ENCODE measurements at regions not wholly inside any gene's neighbourhood (a gene's known extent, or its start where the extent isn't known, plus 50 kb on each side); places are given as distances from the start of the nearest gene placed in this dataset.
A peak's percentile ranks its signal among the peaks of the same experiment; 100 is the strongest.

DNA sequence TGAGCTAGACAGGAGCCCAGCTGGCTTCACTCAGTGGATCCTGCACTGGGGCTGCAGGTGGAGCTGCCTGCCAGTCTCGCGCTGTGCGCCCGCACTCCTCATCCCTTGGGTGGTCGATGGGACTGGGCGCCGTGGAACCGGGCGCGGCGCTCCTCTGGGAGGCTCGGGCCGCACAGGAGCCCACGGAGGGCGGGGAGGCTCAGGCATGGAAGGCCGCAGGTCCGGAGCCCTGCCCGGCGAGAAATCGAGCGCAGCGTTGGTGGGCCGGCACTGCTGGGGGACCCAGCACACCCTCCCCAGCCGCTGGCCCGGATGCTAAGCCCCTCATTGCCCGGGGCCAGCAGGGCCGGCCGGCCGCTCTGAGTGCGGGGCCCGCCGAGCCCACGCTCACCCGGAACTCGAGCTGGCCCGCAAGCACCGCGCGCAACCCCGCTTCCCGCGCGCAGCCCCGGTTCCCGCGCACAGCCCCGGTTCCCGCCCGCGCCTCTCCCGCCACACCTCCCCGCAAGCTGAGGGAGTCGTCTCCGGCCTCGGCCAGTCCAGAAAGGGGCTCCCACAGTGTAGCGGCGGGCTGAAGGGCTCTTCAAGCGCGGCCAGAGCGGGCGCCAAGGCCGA, 1130.5 kb upstream of the FLRT2 start:
- no peak for DNase-seq (ENCODE audit: low read depth in 2 of 2)

DNA sequence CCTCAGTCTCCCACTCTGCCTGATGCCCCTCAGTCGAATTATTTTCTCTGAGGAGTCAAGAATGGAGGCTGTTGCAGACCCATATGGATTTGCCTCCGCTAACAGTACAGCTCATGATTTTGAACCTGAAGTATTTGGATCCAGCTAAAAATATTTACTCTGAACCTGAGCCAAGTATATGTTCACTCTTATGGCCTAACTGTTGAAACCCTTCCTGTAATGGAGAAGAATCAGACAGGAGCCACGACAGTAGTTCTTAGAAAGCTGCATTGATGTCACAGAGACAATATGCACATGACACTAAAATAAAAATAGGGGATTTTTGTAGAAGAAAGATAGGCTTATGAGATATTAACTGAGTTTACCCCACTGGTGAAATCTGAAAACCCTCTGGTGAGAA, 1128.3 kb upstream of the FLRT2 start:
- DNase-seq (ENCODE audit: low read depth in 2 of 2) = no peak

DNA sequence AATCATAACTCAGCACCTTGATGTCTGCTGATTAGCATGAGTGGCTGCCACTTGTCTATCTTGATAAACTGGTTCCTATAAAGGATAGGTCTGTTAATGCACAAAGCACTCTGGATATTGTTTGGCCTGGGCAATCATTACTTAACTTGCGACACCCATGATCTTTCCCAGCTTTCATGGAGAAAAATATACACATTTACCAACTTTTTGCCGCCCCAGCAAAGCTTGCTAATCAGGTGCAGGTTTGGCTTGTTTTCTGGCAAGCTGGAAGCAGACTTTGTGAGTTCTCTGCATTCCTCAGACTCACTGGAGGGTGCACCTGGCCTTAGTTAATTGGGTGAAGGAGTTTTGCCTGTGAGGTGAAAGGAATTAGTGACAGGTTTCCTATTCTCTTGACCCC, 1126.4 kb upstream of the FLRT2 start:
- no peak for DNase-seq (ENCODE audit: low read depth in 2 of 2)

DNA sequence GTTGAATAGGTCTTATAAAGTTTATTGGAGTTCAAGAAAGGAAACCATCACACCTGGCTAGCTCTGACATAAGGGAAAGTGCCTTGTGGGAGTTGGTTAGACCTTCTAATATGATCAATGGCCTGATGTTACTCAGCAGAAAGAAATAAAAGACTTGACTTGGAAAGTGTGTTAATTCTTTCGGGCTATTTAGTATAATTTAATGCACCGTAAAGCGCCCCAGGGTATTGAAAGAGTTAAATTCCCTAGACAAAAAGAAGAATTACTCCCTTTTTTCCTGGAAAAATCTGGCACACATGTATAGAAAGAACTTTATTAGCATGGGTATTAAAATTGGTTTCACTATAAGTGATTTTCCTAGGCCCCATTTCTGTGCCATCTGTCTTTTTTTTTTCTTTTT, 1125.7 kb upstream of the FLRT2 start:
- DNase-seq (ENCODE audit: low read depth in 2 of 2) = no peak

DNA sequence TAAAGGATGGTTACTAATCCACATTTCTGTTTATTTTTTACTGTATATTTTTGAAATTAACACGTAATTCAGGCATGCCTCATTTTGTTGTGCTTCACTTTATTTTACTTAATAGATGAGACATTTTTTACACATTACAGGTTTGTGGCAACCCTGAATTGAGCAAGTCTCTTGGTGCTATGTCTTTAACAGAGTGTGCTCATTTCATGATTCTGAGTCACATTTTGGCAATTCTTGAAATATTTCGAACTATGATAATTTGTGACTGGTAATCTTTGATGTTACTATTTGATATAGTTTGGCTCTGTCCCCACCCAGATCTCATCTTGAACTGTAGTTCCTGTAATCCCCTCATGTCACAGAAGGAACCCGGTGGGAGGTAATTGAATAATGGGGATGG, 1120.5 kb upstream of the FLRT2 start:
- DNase-seq (ENCODE audit: low read depth in 2 of 2) = peak in 1 of 2 experiments; percentile 13

DNA sequence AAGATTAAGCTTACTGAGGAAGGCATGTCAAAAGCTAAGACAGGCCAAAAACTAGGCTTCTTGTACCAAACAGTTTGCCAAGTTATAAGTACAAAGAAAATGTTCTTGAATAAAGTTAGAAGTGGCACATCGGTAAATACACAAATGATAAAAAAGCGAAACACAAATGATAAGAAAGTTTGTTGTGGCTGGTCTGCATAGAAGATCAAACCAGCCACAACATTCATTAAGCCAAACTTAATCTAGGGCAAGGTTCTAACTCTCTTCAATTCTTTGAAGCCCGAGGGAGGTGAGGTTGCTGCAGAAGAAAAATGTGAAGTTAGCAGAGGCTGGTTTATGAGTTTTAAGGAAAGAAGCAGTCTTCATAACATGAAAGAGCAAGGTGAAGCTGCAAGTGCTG, 1119.6 kb upstream of the FLRT2 start:
- no peak for DNase-seq (ENCODE audit: low read depth in 2 of 2)

DNA sequence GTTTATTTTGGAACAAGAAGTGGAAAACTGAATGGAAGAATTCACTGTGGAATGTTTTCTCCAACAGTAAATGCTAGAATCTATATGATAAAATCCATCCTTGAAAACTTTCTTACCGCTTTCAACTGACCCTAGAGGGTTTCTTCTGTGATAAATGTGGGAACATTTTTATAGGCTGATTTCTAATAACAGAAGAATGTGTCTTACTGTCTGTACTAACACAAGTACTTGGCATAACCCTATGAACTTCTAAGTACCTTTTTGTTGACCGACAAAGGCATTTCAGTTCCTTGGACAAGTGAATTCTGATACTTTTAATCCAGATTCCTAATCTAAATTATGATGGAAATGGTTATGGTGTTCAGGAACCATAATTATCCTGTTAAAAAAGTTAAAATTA, 1109.7 kb upstream of the FLRT2 start:
- DNase-seq (ENCODE audit: low read depth in 2 of 2) = peak in 1 of 2 experiments; percentile 7

DNA sequence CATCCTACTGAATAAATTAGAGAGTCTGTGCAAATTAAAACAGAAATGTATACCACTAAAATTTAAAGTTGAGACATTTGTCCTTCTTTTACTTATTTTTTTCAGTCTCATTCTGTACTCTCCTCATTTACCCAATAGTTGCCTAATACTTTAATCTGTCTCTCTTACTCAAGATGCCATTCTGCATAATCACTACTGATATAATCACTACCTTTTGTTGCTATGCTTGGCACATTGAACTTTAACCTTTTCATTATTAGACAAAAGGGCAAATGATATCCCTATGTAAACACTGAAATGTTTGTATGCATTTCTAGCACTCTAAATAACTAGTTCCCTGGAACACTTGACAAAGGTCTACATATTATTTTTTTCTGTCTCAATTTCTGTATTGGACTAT, 1108.3 kb upstream of the FLRT2 start:
- DNase-seq (ENCODE audit: low read depth in 2 of 2) = no peak

DNA sequence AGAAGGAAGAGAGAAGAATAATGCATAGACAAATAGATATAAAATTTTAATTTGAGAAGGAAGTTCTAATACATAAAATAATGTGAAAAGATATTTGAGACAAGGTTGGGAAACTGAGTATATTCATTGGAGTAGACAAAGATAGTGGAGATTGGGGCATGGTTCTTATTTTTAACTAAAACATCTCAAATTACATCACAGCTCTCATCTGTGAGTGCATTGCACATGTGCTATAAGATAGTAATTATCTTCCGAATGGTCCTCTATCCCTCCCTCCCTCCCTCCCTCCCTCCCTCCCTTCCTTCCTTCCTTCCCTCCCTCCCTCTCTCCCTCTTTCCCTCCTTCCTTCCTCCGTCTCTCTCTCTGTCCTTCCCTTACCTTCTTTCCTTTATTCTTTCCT, 1104.0 kb upstream of the FLRT2 start:
- no peak for DNase-seq (ENCODE audit: low read depth in 2 of 2)

DNA sequence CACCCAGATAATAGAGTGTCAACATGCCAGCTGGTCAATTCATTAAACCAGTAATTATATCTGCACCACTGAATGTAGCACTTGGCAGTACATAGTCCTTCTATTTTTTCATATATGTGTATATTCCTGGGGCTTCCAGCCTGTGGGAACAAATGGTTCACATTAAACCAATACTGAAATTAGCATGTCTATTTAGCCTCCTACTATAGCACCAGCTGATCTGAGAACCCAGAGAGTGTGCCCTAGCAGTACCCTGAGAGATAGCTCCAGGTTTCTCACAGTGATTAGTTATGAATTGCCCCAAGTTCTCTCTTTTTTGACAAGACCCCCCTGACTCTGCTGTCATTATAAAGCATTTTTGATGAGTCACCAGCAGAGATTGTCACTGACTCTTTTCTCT, 1097.3 kb upstream of the FLRT2 start:
- DNase-seq (ENCODE audit: low read depth in 2 of 2) = no peak

DNA sequence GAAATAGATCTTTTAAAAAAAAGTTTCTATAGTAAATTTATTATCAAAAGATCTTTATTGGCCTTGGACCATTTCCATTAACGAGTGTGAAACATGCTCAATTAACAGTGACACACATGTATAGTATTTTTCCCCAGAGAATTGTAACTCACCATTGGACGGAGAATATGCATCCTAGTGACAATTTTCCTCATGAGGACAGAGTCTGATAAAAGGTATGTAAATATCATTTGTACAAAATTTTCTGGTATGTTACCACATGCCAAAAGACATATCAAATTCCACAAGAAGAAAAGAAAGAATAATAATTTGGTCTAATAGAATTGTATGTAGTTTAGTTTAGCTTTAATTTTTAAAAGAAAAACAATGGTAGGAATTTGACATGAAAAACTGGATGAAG, 1096.0 kb upstream of the FLRT2 start:
- DNase-seq (ENCODE audit: low read depth in 2 of 2) = no peak

DNA sequence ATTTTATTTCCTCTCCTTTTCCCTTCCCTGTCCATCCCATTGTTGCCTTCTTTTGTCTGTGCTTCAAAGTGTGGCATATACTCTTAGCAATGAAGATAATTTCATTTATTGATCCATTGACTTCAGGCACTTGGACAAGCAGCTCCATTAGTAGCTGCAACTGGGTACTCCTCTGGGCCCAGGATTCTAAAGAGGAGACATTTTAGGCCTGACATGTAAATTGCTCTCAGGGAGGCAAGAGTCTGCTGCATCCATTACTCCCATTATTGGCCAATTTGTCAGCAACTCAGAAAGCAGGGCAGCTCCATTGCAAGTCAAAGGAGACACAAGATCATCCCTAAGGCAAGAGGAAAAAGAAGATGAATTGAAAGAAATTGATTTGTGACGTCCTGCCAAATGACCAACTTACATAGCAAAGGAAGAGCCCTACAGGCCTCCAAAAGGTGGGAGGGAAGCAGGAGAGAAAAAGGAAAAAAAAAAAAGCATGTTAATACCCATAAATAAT, 1094.1 kb upstream of the FLRT2 start:
- no peak for DNase-seq (ENCODE audit: low read depth in 2 of 2)

DNA sequence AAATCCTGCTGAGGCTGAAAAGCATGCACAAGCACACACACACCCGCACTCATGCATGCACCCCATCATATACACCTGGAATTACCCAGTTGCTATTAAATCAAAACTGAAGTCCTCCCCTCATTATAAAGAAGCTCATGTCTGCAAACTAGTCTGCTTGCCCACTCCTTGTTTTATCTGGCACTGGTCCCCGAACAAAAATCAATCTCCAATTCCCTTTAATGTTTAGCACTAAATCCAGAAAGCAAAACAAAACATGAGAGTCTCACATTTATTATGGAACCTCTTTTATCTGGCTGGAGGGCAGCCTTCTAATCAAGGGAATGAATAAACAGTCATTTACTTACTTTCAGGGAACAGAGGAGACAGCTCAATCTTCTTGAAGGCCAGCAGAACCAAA, 1093.4 kb upstream of the FLRT2 start:
- DNase-seq (ENCODE audit: low read depth in 2 of 2) = no peak

DNA sequence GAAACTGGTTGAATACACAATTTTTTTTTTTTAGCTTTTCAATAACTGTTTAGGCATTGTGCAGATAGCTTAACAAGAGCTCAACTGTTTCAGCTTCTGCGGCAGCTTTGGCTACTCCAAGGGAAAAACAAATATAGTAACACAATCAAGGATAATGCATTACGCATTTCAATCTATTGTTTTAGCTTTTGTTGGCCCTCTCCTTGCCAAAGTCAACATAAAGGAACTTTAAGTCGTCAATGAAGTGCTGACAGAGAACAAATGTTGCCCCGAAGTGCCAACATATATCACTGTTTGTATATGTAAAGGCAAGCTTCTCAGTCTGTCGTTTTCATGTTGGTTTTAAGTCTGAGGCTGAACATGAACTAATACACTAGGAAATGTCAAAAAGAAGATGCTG, 1087.4 kb upstream of the FLRT2 start:
- DNase-seq (ENCODE audit: low read depth in 2 of 2) = no peak

DNA sequence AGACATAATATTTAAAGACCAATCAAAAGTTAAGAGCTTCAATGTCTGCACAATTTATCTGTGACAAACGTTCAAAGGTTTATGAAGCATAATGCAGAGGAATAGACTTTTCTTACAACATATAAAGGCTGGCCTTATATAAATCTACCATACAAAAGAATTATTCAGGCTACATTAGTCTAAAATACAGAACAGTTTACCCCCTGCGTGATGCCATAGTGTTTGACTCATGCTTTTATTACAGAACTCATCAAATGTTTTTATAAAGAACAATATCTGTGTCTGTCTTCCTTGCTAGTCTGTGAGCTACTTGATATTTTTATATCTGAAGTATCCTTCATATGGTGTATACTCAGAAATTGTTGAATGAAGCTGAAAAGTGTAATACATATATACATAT, 1084.5 kb upstream of the FLRT2 start:
- no peak for DNase-seq (ENCODE audit: low read depth in 2 of 2)

DNA sequence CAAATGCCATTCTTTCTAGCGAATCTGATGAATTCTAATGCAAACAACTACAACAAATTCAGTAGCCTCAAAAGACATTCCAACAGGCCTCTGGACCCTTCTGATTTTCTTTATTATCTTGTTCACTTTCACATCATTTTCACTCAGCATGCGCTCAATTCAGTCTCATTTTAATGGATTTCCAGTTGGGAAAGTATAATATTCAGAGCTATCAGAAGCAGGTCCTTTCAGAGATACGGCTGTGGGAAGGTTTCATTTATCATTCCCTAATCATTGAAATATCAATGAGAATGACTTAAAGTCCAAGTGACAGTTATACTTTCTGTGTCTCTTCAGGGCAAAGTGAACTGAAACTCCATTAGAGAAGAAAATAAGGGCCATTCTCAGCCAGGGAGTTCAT, 1083.7 kb upstream of the FLRT2 start:
- no peak for DNase-seq (ENCODE audit: low read depth in 2 of 2)

DNA sequence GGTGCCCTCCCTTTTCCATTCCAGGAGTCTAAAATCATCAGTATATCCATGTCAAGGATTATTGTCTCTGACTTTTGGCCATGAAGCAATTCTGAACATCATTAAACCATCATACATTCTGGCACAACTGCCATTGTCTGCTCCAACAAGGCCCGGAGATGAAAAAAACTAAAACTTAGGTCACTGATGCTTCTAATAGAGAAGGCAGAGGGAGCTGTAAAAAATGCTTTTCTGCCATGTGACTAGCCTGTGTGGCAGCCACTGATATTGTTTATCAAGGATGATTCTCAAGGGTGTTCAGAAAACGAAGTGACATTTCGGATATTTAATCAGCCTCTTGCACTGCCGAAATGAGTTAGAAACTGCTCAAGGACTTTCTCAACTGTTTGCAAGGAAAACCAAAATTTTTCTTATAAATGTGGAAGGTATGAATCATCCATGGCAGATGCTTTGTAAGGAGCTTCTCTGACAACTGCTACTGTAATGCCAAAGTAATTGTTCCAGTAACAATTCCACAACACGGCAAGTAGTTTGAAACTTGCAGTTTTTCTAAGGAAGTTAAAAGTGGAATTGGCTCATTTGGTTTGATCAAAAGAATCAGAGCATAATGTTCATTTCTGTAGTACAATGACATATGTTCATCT, 1076.5 kb upstream of the FLRT2 start:
- peak in 1 of 2 experiments; percentile 6 for DNase-seq (ENCODE audit: low read depth in 2 of 2)

DNA sequence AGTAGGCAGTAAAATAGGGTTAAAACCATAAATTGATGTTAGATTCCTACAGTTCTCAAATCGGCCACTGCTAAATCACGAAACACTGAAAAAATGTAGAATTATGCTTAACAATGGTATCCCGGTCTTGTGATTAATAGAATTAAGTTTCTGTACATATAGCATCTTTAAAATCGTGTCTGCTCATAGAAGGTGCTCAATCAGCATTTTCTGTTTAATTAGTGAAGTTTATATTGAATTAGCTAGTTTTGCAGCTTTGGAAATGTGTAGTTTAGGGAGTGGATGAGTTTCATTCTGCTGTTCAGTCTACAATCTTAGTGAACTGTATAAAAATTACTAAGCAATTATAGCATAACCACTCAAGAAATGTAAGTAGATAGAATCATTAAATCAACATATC, 1075.8 kb upstream of the FLRT2 start:
- no peak for DNase-seq (ENCODE audit: low read depth in 2 of 2)

DNA sequence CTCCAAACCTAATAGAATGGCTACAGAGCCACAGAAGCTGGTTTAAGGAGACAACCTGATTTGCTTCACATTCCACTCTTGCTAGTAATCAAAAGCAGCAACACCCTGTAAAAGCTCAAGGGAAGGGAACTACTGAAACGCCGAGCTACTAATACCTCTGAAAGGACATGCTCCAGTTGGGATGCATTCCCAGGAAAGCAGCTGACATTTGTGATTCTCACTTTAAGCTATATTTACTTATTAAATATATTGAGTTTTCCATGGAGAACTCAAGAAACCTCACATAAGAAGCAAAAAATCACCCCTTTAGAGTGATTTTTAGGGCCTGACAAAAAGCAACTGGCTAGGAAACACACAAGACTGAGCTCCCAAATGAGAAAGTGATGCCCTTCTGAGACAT, 1073.0 kb upstream of the FLRT2 start:
- DNase-seq (ENCODE audit: low read depth in 2 of 2) = no peak

DNA sequence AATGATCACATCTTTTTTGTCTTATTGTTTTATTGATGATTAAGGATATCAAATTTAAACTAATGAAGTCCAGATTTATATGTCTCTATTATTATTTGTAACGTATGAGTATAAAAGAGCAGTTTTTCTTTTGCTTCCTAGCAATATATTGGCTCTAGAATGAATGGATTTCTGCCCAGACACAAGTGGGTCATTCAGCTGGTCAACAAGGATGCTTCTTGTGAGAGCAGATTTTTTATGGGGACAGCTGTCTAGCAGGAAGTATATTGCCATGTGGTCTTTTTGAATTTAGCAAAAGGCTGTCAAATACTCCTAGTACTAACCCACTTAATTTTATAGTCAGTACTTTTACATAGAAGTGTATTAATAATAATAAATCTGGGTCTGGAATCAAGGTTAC, 1071.1 kb upstream of the FLRT2 start:
- no peak for DNase-seq (ENCODE audit: low read depth in 2 of 2)

DNA sequence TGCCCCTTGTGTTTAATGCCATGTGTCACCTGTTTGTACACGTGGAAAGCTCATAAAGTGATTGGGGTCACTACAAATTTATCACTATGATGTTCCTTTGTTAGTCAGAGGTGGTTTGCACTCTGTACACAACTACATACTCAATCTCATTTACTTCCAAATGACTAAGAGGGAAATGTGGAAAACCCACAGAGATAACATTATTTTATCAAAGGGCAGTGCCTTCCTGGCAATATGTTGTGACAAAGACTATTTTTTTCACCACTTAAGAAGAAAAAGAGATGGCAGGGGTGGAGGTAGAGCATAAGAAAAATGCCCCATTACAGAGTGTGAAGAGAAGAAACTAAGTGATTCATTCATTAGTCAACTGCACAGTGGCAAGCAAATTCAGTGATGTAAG, 1064.1 kb upstream of the FLRT2 start:
- no peak for DNase-seq (ENCODE audit: low read depth in 2 of 2)

DNA sequence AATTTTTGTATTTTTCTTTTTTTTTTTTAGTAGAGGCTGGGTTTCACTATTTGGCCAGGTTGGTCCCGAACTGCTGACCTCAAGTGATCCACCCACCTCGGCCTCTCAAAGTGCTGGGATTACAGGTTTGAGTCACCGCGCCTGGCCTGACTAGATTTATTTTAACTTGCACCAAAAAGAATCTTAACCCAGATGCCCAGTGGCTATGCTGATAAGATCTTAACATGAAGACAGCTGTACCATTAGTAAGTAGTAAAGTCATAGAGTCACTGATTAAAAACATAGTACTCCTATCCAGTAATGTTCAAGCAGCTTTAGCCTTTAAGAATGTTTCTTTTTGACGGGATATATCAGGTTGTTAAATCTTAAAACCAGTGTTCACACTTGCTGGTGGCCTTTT, 1061.8 kb upstream of the FLRT2 start:
- DNase-seq (ENCODE audit: low read depth in 2 of 2) = no peak

DNA sequence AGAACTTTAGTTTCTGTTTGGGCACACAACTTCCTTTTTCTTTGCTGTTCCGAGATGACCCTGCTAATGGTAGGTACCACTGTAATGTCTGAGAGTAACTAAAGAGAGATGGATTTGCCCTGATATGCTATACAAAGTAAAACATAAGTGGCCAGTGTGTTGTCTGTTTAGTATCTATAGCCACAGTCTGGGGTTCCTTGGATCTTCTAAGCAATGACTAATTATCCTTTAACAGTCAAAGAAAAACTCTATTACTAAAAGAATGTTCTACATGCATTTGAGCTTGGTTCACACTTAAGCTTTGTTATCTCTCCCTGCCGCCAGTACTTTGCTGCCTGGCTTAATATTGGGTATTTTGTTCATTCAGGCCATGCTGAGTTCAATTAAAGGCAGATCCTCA, 1051.9 kb upstream of the FLRT2 start:
- no peak for DNase-seq (ENCODE audit: low read depth in 2 of 2)

Measured in fibroblast of skin of left biceps (primary cell).